Panc1 (cell line): ENCODE measurements at regions not wholly inside any gene's neighbourhood (a gene's known extent, or its start where the extent isn't known, plus 50 kb on each side); places are given as distances from the start of the nearest gene placed in this dataset.

Source experiments
- POLR2AphosphoS5 ChIP-seq: IDR thresholded peaks from 2 replicates; pipeline ENCODE4 v1.6.1; 2012; ENCODE audit warnings: mild to moderate bottlenecking, low read depth, low read length, moderate library complexity
- SIN3A ChIP-seq: IDR thresholded peaks from 2 replicates; pipeline ENCODE4 v1.6.1; 2012; ENCODE audit warnings: low read depth, mild to moderate bottlenecking, low read length, moderate library complexity, borderline replicate concordance; ENCODE audit not compliant: insufficient read depth
- TF ChIP-seq, protein P1 (sequence below): fragments of 450-650 bp; IDR thresholded peaks from 2 replicates; pipeline ENCODE4 v1.5.1; 2017; ENCODE audit warnings: mild to moderate bottlenecking
- TF ChIP-seq, protein P2 (sequence below), 2 experiments: IDR thresholded peaks; 2 replicates each; pipeline ENCODE4 v1.6.1; 2011 to 2012; ENCODE audit warnings: low read depth in 2 of 2, control low read depth in 1 of 2, low read length in 1 of 2, mild to moderate bottlenecking in 1 of 2, moderate library complexity in 1 of 2; ENCODE audit not compliant: insufficient read depth in 1 of 2

DNA sequence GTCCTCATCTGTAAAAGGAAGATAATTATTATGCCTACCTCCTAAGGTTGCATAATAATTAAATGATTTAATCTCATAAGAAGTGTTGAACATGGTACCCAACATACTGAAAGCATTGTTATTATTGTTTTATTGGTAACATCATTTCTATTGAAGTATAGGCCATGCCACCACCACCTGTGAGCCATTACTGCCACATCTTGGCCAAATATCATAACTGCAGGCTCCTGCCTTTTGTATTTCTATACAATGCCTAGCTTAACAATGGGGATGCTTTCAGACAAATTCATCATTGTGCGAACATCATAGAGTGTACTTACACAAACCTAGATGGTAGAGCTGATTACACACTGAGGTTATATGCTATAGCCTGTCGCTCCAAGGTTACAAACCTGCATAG lies 61.1 kb upstream of the NPSR1 start:
- TF ChIP-seq, protein P1, sequence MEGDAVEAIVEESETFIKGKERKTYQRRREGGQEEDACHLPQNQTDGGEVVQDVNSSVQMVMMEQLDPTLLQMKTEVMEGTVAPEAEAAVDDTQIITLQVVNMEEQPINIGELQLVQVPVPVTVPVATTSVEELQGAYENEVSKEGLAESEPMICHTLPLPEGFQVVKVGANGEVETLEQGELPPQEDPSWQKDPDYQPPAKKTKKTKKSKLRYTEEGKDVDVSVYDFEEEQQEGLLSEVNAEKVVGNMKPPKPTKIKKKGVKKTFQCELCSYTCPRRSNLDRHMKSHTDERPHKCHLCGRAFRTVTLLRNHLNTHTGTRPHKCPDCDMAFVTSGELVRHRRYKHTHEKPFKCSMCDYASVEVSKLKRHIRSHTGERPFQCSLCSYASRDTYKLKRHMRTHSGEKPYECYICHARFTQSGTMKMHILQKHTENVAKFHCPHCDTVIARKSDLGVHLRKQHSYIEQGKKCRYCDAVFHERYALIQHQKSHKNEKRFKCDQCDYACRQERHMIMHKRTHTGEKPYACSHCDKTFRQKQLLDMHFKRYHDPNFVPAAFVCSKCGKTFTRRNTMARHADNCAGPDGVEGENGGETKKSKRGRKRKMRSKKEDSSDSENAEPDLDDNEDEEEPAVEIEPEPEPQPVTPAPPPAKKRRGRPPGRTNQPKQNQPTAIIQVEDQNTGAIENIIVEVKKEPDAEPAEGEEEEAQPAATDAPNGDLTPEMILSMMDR, result peak; percentile 48; the same call in 1 of the 2 replicates
- TF ChIP-seq POLR2AphosphoS5 (no peak), SIN3A (no peak)
- TF ChIP-seq, protein P2, sequence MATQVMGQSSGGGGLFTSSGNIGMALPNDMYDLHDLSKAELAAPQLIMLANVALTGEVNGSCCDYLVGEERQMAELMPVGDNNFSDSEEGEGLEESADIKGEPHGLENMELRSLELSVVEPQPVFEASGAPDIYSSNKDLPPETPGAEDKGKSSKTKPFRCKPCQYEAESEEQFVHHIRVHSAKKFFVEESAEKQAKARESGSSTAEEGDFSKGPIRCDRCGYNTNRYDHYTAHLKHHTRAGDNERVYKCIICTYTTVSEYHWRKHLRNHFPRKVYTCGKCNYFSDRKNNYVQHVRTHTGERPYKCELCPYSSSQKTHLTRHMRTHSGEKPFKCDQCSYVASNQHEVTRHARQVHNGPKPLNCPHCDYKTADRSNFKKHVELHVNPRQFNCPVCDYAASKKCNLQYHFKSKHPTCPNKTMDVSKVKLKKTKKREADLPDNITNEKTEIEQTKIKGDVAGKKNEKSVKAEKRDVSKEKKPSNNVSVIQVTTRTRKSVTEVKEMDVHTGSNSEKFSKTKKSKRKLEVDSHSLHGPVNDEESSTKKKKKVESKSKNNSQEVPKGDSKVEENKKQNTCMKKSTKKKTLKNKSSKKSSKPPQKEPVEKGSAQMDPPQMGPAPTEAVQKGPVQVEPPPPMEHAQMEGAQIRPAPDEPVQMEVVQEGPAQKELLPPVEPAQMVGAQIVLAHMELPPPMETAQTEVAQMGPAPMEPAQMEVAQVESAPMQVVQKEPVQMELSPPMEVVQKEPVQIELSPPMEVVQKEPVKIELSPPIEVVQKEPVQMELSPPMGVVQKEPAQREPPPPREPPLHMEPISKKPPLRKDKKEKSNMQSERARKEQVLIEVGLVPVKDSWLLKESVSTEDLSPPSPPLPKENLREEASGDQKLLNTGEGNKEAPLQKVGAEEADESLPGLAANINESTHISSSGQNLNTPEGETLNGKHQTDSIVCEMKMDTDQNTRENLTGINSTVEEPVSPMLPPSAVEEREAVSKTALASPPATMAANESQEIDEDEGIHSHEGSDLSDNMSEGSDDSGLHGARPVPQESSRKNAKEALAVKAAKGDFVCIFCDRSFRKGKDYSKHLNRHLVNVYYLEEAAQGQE (IDR thresholded peaks at IDR 0.05; ENCODE audit: insufficient read depth in 1 of 2, low read depth in 2 of 2, low read length in 1 of 2), result no peak
